Lower lobe of right lung (tissue), 2 donors: ENCODE measurements at regions not wholly inside any gene's neighbourhood (a gene's known extent, or its start where the extent isn't known, plus 50 kb on each side); places are given as distances from the start of the nearest gene placed in this dataset.

ENCODE experiments used
- ATAC-seq, 2 donors: fragments of 200-7000 bp; cut with Tn5 transposase; one replicate each; pipeline ENCODE4 v1.9.1; 2020 to 2022; ENCODE audit warnings: mild to moderate bottlenecking in 2 of 2, moderate library complexity in 2 of 2
- DNase-seq: peaks from one replicate; pipeline ENCODE4 v3.0.0-alpha.2; 2020
- H3K27ac ChIP-seq: fragments of 200-600 bp; one replicate; pipeline ENCODE4 v1.8.0; 2022
- H3K27me3 ChIP-seq: fragments of 200-600 bp; one replicate; pipeline ENCODE4 v1.8.0; 2022; ENCODE audit warnings: low read depth
- H3K36me3 ChIP-seq: fragments of 200-600 bp; one replicate; pipeline ENCODE4 v1.8.0; 2022; ENCODE audit warnings: mild to moderate bottlenecking
- H3K4me1 ChIP-seq: fragments of 200-600 bp; one replicate; pipeline ENCODE4 v1.8.0; 2022
- H3K4me3 ChIP-seq: fragments of 200-600 bp; one replicate; pipeline ENCODE4 v1.8.0; 2022; ENCODE audit warnings: mild to moderate bottlenecking
- H3K9me3 ChIP-seq: fragments of 200-600 bp; one replicate; pipeline ENCODE4 v1.8.0; 2022
- CTCF ChIP-seq: fragments of 200-600 bp; IDR thresholded peaks from one replicate; pipeline ENCODE4 v1.8.0; 2022; ENCODE audit warnings: antibody characterized with exemption, mild to moderate bottlenecking
- intact Hi-C: fragments of 100-400 bp; cut with DNase I; formaldehyde crosslinking; loops from one replicate; pipeline ENCODE4 v1.11.0; 2022
- donor health status: DM: no; HTN: yes; CAD: no; lungs with severe emphysema.

GRCh38 chr4:43763029-43763610 lies 685.5 kb downstream of the KCTD8 start:
- Histone ChIP-seq H3K4me3 (no peak overlapping the region), H3K27me3 (no peaks in the 10 kb centered on the region), H3K27ac (no peak overlapping the region), H3K4me1 (no peaks in the 10 kb centered on the region), H3K9me3 (no peaks in the 10 kb centered on the region), H3K36me3 (no peaks in the 10 kb centered on the region)
- DNase-seq (no peak), ATAC-seq (no peak)
- TF ChIP-seq CTCF: no peak
- intact Hi-C loops: no loop called here

GRCh38 chr4:43765514-43765913 lies 683.1 kb downstream of the KCTD8 start:
- ATAC-seq: no peak
- Histone ChIP-seq H3K36me3 (no peaks in the 10 kb centered on the region), H3K4me3 (no peak overlapping the region), H3K9me3 (no peaks in the 10 kb centered on the region), H3K4me1 (no peaks in the 10 kb centered on the region), H3K27ac (no peak overlapping the region), H3K27me3 (no peaks in the 10 kb centered on the region)
- no peak for TF ChIP-seq CTCF
- no peak for DNase-seq
- intact Hi-C loops: no loop called here

GRCh38 chr4:43766648-43767047 lies 682.0 kb downstream of the KCTD8 start:
- ATAC-seq (no peak), DNase-seq (no peak)
- no peaks in the 10 kb centered on the region for H3K36me3 ChIP-seq
- intact Hi-C loops: no loop called here
- no peaks in the 10 kb centered on the region for H3K4me1 ChIP-seq
- TF ChIP-seq CTCF: no peak
- no peaks in the 10 kb centered on the region for H3K9me3 ChIP-seq
- no peaks in the 10 kb centered on the region for H3K27me3 ChIP-seq
- no peak overlapping the region for H3K4me3 ChIP-seq
- no peak overlapping the region for H3K27ac ChIP-seq

- Histone ChIP-seq H3K27me3 (no peaks in the 10 kb centered on the region), H3K4me3 (no peak overlapping the region), H3K36me3 (no peaks in the 10 kb centered on the region), H3K4me1 (no peaks in the 10 kb centered on the region), H3K27ac (no peak overlapping the region), H3K9me3 (no peaks in the 10 kb centered on the region)
- no peak for TF ChIP-seq CTCF
- ATAC-seq: no peak
- no peak for DNase-seq
- intact Hi-C loops: no loop called here
Observed at GRCh38 chr4:43776371-43776770, 672.2 kb downstream of the KCTD8 start.

GRCh38 chr4:43778187-43778915 lies 670.3 kb downstream of the KCTD8 start:
- ATAC-seq (no peak), DNase-seq (no peak)
- no peak for TF ChIP-seq CTCF
- Histone ChIP-seq H3K9me3 (no peaks in the 10 kb centered on the region), H3K36me3 (no peaks in the 10 kb centered on the region), H3K27ac (no peak overlapping the region), H3K27me3 (no peaks in the 10 kb centered on the region), H3K4me3 (no peak overlapping the region), H3K4me1 (no peaks in the 10 kb centered on the region)
- intact Hi-C loops: no loop called here
